CD4-positive, alpha-beta T cell (primary cell): ENCODE measurements at regions not wholly inside any gene's neighbourhood (a gene's known extent, or its start where the extent isn't known, plus 50 kb on each side); places are given as distances from the start of the nearest gene placed in this dataset.

Experiments
- ATAC-seq: fragments of 200-7000 bp; cut with Tn5 transposase; one replicate; pipeline ENCODE4 v1.10.0; 2022; ENCODE audit warnings: mild to moderate bottlenecking; ENCODE audit not compliant: poor library complexity
- CTCF ChIA-PET: fragments of 350-600 bp; sonication (Branson Sonifier 250); formaldehyde crosslinking; loops from one replicate; lab custom pipeline; 2021; ENCODE audit warnings: antibody characterized with exemption, inconsistent platforms; lab: Charles Lee
- POLR2A ChIA-PET: fragments of 350-600 bp; sonication (Branson Sonifier 250); formaldehyde crosslinking; loops from one replicate; lab custom pipeline; 2021; ENCODE audit warnings: antibody characterized with exemption, inconsistent platforms; lab: Charles Lee
- DNase-seq, 14 experiments: peaks; one replicate each; pipeline ENCODE4 v3.0.0-alpha.2; 2013 to 2020; ENCODE audit warnings: mixed read lengths in 2 of 14
- H3K27ac ChIP-seq, 2 donors: one replicate each; pipeline versions ENCODE4 v1.5.1 to v1.7.0; 2013; ENCODE audit warnings: low read length in 2 of 2, low read depth in 1 of 2, mild to moderate bottlenecking in 1 of 2
- H3K27me3 ChIP-seq, 2 experiments: 1 replicate in 1 of 2; 2 replicates in 1 of 2; pipeline versions ENCODE4 v1.6.1 to v1.7.0; 2013; ENCODE audit warnings: low read length in 2 of 2, control low read depth in 1 of 2, mild to moderate bottlenecking in 1 of 2, moderate library complexity in 1 of 2; ENCODE audit not compliant: insufficient read depth in 2 of 2, control insufficient read depth in 1 of 2
- H3K36me3 ChIP-seq: one replicate; pipeline ENCODE4 v1.6.1; 2013; ENCODE audit warnings: low read length, control low read depth; ENCODE audit not compliant: insufficient read depth
- H3K4me1 ChIP-seq: one replicate; pipeline ENCODE4 v1.6.1; 2013; ENCODE audit warnings: low read length, control low read depth; ENCODE audit not compliant: insufficient read depth
- H3K4me3 ChIP-seq: one replicate; pipeline ENCODE4 v1.5.1; 2013; ENCODE audit warnings: mild to moderate bottlenecking, low read length, moderate library complexity
- H3K9me3 ChIP-seq, 2 experiments: 1 replicate in 1 of 2; 2 replicates in 1 of 2; pipeline versions ENCODE4 v1.6.1 to v1.7.0; 2013; ENCODE audit warnings: low read length in 2 of 2, mild to moderate bottlenecking in 2 of 2, control low read depth in 1 of 2, moderate library complexity in 1 of 2; ENCODE audit not compliant: control insufficient read depth in 1 of 2, insufficient read depth in 1 of 2
- H3K27ac Mint-ChIP-seq: one replicate; pipeline ENCODE4 v1.8.0; 2020; ENCODE audit warnings: mixed read lengths
- H3K27me3 Mint-ChIP-seq: one replicate; pipeline ENCODE4 v1.8.0; 2021; ENCODE audit warnings: mixed read lengths
- H3K36me3 Mint-ChIP-seq: one replicate; pipeline ENCODE4 v1.8.0; 2021; ENCODE audit warnings: low read depth, mixed read lengths
- H3K4me1 Mint-ChIP-seq: one replicate; pipeline ENCODE4 v1.8.0; 2021; ENCODE audit warnings: low read depth, mixed read lengths
- H3K4me3 Mint-ChIP-seq: one replicate; pipeline ENCODE4 v1.8.0; 2020; ENCODE audit warnings: mild to moderate bottlenecking, mixed read lengths
- H3K9me3 Mint-ChIP-seq: one replicate; pipeline ENCODE4 v1.8.0; 2020; ENCODE audit warnings: mixed read lengths
- intact Hi-C, 2 experiments: fragments of 100-400 bp; cut with DNase I in 1 of 2; cut with micrococcal nuclease in 1 of 2; formaldehyde crosslinking; loops; one replicate each; pipeline versions ENCODE4 v1.15.1 to v1.9.0; 2023 to 2025; cut with DNase I, micrococcal nuclease
- TF ChIP-seq, protein P1 (sequence below): fragments of 200-600 bp; IDR thresholded peaks from one replicate; pipeline ENCODE4 v1.8.0; 2022; ENCODE audit warnings: antibody characterized with exemption, mild to moderate bottlenecking

- H3K4me1 Mint-ChIP-seq: no peaks in the 10 kb centered on the region
- CTCF ChIA-PET: no interaction called here
- H3K36me3 Mint-ChIP-seq: no peaks in the 10 kb centered on the region
- ATAC-seq: no peak
- TF ChIP-seq, protein P1, sequence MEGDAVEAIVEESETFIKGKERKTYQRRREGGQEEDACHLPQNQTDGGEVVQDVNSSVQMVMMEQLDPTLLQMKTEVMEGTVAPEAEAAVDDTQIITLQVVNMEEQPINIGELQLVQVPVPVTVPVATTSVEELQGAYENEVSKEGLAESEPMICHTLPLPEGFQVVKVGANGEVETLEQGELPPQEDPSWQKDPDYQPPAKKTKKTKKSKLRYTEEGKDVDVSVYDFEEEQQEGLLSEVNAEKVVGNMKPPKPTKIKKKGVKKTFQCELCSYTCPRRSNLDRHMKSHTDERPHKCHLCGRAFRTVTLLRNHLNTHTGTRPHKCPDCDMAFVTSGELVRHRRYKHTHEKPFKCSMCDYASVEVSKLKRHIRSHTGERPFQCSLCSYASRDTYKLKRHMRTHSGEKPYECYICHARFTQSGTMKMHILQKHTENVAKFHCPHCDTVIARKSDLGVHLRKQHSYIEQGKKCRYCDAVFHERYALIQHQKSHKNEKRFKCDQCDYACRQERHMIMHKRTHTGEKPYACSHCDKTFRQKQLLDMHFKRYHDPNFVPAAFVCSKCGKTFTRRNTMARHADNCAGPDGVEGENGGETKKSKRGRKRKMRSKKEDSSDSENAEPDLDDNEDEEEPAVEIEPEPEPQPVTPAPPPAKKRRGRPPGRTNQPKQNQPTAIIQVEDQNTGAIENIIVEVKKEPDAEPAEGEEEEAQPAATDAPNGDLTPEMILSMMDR: no peak
- H3K27me3 Mint-ChIP-seq: peaks cover 17% of the 10 kb centered on the region
- no peaks in the 10 kb centered on the region for H3K4me1 ChIP-seq
- peaks cover 3% of the 10 kb centered on the region for H3K9me3 Mint-ChIP-seq
- H3K9me3 ChIP-seq: peaks cover 0 to 11% of the 10 kb centered on the region in 2 experiments
- intact Hi-C loops: no loop called here
- H3K4me3 ChIP-seq: no peak overlapping the region
- POLR2A ChIA-PET: no interaction called here
- no peak overlapping the region for H3K27ac ChIP-seq
- H3K27ac Mint-ChIP-seq: no peak overlapping the region
- H3K27me3 ChIP-seq: peaks cover 0 to 2% of the 10 kb centered on the region in 2 experiments
- H3K36me3 ChIP-seq: no peaks in the 10 kb centered on the region
- no peak for DNase-seq
- no peak overlapping the region for H3K4me3 Mint-ChIP-seq
Measured at GRCh38 chr9:135419106-135419505, 60.5 kb upstream of the PPP1R26 start.

GRCh38 chr9:135422341-135422944 is 57.1 kb upstream of the PPP1R26 start:
- ChIA-PET POLR2A (no interaction called here), CTCF (no interaction called here)
- no peaks in the 10 kb centered on the region for H3K4me1 Mint-ChIP-seq
- peaks cover 5% of the 10 kb centered on the region for H3K9me3 Mint-ChIP-seq
- H3K36me3 Mint-ChIP-seq: no peaks in the 10 kb centered on the region
- TF ChIP-seq, protein P1: no peak
- no peak for ATAC-seq
- H3K4me3 Mint-ChIP-seq: no peak overlapping the region
- peaks cover 0 to 18% of the 10 kb centered on the region in 2 experiments for H3K9me3 ChIP-seq
- H3K27ac ChIP-seq: no peak overlapping the region
- no peak for DNase-seq
- H3K36me3 ChIP-seq: no peaks in the 10 kb centered on the region
- peaks cover 0 to 2% of the 10 kb centered on the region in 2 experiments for H3K27me3 ChIP-seq
- H3K4me3 ChIP-seq: no peak overlapping the region
- peaks cover 23% of the 10 kb centered on the region for H3K27me3 Mint-ChIP-seq
- H3K4me1 ChIP-seq: no peaks in the 10 kb centered on the region
- no peak overlapping the region for H3K27ac Mint-ChIP-seq
- intact Hi-C loops: no loop called here

GRCh38 chr9:135423725-135424124 is 55.9 kb upstream of the PPP1R26 start:
- no peak overlapping the region for H3K27ac Mint-ChIP-seq
- peaks cover 3 to 21% of the 10 kb centered on the region in 2 experiments for H3K9me3 ChIP-seq
- ChIA-PET POLR2A (no interaction called here), CTCF (no interaction called here)
- H3K9me3 Mint-ChIP-seq: peaks cover 9% of the 10 kb centered on the region
- H3K36me3 Mint-ChIP-seq: no peaks in the 10 kb centered on the region
- no peak overlapping the region for H3K4me3 Mint-ChIP-seq
- TF ChIP-seq, protein P1: no peak
- no peak for ATAC-seq
- peaks cover 0 to 2% of the 10 kb centered on the region in 2 experiments for H3K27me3 ChIP-seq
- peaks cover 23% of the 10 kb centered on the region for H3K27me3 Mint-ChIP-seq
- intact Hi-C loops: no loop called here
- no peaks in the 10 kb centered on the region for H3K36me3 ChIP-seq
- no peak overlapping the region for H3K27ac ChIP-seq
- no peaks in the 10 kb centered on the region for H3K4me1 ChIP-seq
- H3K4me3 ChIP-seq: no peak overlapping the region
- DNase-seq: no peak
- no peaks in the 10 kb centered on the region for H3K4me1 Mint-ChIP-seq
